PC-3 (cell line): ENCODE measurements at regions not wholly inside any gene's neighbourhood (a gene's known extent, or its start where the extent isn't known, plus 50 kb on each side); places are given as distances from the start of the nearest gene placed in this dataset.

ENCODE experiments used
- EZH2 ChIP-seq: fragments of 300-600 bp; sonication (generic); IDR thresholded peaks from one replicate; pipeline ENCODE4 v1.6.1; 2017; ENCODE audit warnings: antibody characterized with exemption, mild to moderate bottlenecking, low read length; ENCODE audit not compliant: unreplicated experiment
- EZH2phosphoT487 ChIP-seq: fragments of 300-600 bp; sonication (generic); IDR thresholded peaks from 2 replicates; pipeline ENCODE4 v1.6.1; 2018; ENCODE audit warnings: mild to moderate bottlenecking, antibody characterized with exemption, low read length, borderline replicate concordance
- TF ChIP-seq, protein P1 (sequence below): fragments of 300-600 bp; sonication (generic); conservative IDR thresholded peaks from 2 replicates; pipeline ENCODE4 v1.5.1; 2017; ENCODE audit warnings: antibody characterized with exemption, low read depth, mild to moderate bottlenecking, low read length

DNA sequence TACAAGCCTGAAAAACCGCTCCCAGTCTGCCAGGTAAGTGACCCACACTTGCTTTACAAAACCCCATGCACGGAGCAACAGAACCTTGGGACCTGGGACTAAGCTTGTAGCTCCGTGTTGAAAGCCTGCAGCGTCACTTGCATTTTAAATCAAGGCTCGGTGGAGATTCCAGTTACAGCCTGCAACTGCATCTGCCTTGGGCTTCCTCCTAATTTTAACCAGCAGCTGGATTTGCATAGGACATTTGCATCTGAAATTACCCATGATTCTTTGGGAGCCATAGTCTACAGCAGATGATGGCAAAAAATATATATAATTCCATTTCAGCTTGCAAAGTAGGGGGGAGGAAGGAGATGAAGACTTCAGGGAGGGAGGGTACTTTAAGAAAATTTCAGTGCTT lies 62.4 kb upstream of the IGSF21 start:
- TF ChIP-seq, protein P1, sequence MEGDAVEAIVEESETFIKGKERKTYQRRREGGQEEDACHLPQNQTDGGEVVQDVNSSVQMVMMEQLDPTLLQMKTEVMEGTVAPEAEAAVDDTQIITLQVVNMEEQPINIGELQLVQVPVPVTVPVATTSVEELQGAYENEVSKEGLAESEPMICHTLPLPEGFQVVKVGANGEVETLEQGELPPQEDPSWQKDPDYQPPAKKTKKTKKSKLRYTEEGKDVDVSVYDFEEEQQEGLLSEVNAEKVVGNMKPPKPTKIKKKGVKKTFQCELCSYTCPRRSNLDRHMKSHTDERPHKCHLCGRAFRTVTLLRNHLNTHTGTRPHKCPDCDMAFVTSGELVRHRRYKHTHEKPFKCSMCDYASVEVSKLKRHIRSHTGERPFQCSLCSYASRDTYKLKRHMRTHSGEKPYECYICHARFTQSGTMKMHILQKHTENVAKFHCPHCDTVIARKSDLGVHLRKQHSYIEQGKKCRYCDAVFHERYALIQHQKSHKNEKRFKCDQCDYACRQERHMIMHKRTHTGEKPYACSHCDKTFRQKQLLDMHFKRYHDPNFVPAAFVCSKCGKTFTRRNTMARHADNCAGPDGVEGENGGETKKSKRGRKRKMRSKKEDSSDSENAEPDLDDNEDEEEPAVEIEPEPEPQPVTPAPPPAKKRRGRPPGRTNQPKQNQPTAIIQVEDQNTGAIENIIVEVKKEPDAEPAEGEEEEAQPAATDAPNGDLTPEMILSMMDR = no peak
- no peak for TF ChIP-seq EZH2
- TF ChIP-seq EZH2phosphoT487 = no peak
